ENCODE measurements at regions not wholly inside any gene's neighbourhood (a gene's known extent, or its start where the extent isn't known, plus 50 kb on each side); places are given as distances from the start of the nearest gene placed in this dataset.

- no peak for TF ChIP-seq CTCF (conservative IDR thresholded peaks at IDR 0.05)
- no peak for TF ChIP-seq EZH2 (IDR thresholded peaks at IDR 0.05; ENCODE audit: low read depth)
These were observed 299.9 kb downstream of the PRDM5 start for GRCh38 chr4:120622601-120623000.
